IgD-negative memory B cell (primary cell): ENCODE measurements at regions not wholly inside any gene's neighbourhood (a gene's known extent, or its start where the extent isn't known, plus 50 kb on each side); places are given as distances from the start of the nearest gene placed in this dataset.

ENCODE experiments used
- H3K27ac Mint-ChIP-seq, 3 donors: one replicate each; pipeline ENCODE4 v1.8.0; 2020 to 2022; ENCODE audit warnings: mild to moderate bottlenecking in 3 of 3, mixed read lengths in 3 of 3, moderate library complexity in 1 of 3
- H3K27me3 Mint-ChIP-seq: one replicate; pipeline ENCODE4 v1.8.0; 2021; ENCODE audit warnings: mixed read lengths
- H3K36me3 Mint-ChIP-seq: one replicate; pipeline ENCODE4 v1.8.0; 2020; ENCODE audit warnings: mild to moderate bottlenecking, mixed read lengths
- H3K4me1 Mint-ChIP-seq, 3 donors: one replicate each; pipeline ENCODE4 v1.8.0; 2020 to 2022; ENCODE audit warnings: mixed read lengths in 3 of 3, mild to moderate bottlenecking in 1 of 3
- H3K4me3 Mint-ChIP-seq, 4 donors: one replicate each; pipeline ENCODE4 v1.8.0; 2020 to 2022; ENCODE audit warnings: mild to moderate bottlenecking in 4 of 4, mixed read lengths in 4 of 4, moderate library complexity in 3 of 4
- H3K9me3 Mint-ChIP-seq, 3 donors: one replicate each; pipeline ENCODE4 v1.8.0; 2020 to 2021; ENCODE audit warnings: mixed read lengths in 3 of 3, mild to moderate bottlenecking in 1 of 3

GRCh38 chr11:119808407-119809185, 79.6 kb upstream of the NECTIN1 start:
- H3K36me3 Mint-ChIP-seq, result peaks cover 1% of the 10 kb centered on the region
- H3K9me3 Mint-ChIP-seq, result peaks cover 0 to under 1% (median 0%) of the 10 kb centered on the region in 3 donors
- H3K4me3 Mint-ChIP-seq, result no peak overlapping the region
- H3K27ac Mint-ChIP-seq, result no peak overlapping the region
- no peaks in the 10 kb centered on the region for H3K4me1 Mint-ChIP-seq
- H3K27me3 Mint-ChIP-seq, result peaks cover 6% of the 10 kb centered on the region

GRCh38 chr11:119807841-119808240, 78.8 kb upstream of the NECTIN1 start:
- Mint-ChIP-seq H3K27ac (no peak overlapping the region), H3K27me3 (peaks cover 6% of the 10 kb centered on the region), H3K4me3 (no peak overlapping the region), H3K9me3 (no peaks in the 10 kb centered on the region), H3K36me3 (peaks cover 1% of the 10 kb centered on the region), H3K4me1 (no peaks in the 10 kb centered on the region)

GRCh38 chr11:119807402-119807801, 78.4 kb upstream of the NECTIN1 start:
- Mint-ChIP-seq H3K9me3 (no peaks in the 10 kb centered on the region), H3K4me1 (no peaks in the 10 kb centered on the region), H3K4me3 (no peak overlapping the region), H3K27ac (no peak overlapping the region), H3K27me3 (peaks cover 6% of the 10 kb centered on the region), H3K36me3 (peaks cover 1% of the 10 kb centered on the region)

- Mint-ChIP-seq H3K27me3 (peaks cover 7% of the 10 kb centered on the region), H3K36me3 (peaks cover 3% of the 10 kb centered on the region), H3K9me3 (no peaks in the 10 kb centered on the region), H3K4me3 (no peak overlapping the region), H3K27ac (no peak overlapping the region), H3K4me1 (no peaks in the 10 kb centered on the region)
Measured at GRCh38 chr11:119806064-119806915, 77.3 kb upstream of the NECTIN1 start.

GRCh38 chr11:119805663-119806062, 76.7 kb upstream of the NECTIN1 start:
- Mint-ChIP-seq H3K27ac (no peak overlapping the region), H3K4me3 (no peak overlapping the region), H3K4me1 (no peaks in the 10 kb centered on the region), H3K27me3 (peaks cover 7% of the 10 kb centered on the region), H3K9me3 (no peaks in the 10 kb centered on the region), H3K36me3 (peaks cover 3% of the 10 kb centered on the region)

GRCh38 chr11:119804698-119805097, 75.7 kb upstream of the NECTIN1 start:
- Mint-ChIP-seq H3K36me3 (peaks cover 2% of the 10 kb centered on the region), H3K9me3 (no peaks in the 10 kb centered on the region), H3K27ac (no peak overlapping the region), H3K4me1 (no peaks in the 10 kb centered on the region), H3K27me3 (peaks cover 7% of the 10 kb centered on the region), H3K4me3 (no peak overlapping the region)

- Mint-ChIP-seq H3K36me3 (peaks cover 2% of the 10 kb centered on the region), H3K4me1 (no peaks in the 10 kb centered on the region), H3K4me3 (no peak overlapping the region), H3K9me3 (no peaks in the 10 kb centered on the region), H3K27ac (no peak overlapping the region), H3K27me3 (peaks cover 7% of the 10 kb centered on the region)
Measured at GRCh38 chr11:119803726-119804294, 74.8 kb upstream of the NECTIN1 start.

- no peak overlapping the region for H3K27ac Mint-ChIP-seq
- H3K9me3 Mint-ChIP-seq, result no peaks in the 10 kb centered on the region
- H3K27me3 Mint-ChIP-seq, result peaks cover 7% of the 10 kb centered on the region
- peak overlapping the region in 1 of 4 donors; percentile 17 for H3K4me3 Mint-ChIP-seq
- peaks cover 2% of the 10 kb centered on the region for H3K36me3 Mint-ChIP-seq
- H3K4me1 Mint-ChIP-seq, result no peaks in the 10 kb centered on the region
Measured at GRCh38 chr11:119803139-119803538, 74.1 kb upstream of the NECTIN1 start.

- peak overlapping the region in 1 of 4 donors; percentile 17 for H3K4me3 Mint-ChIP-seq
- H3K27me3 Mint-ChIP-seq, result peaks cover 7% of the 10 kb centered on the region
- H3K27ac Mint-ChIP-seq, result no peak overlapping the region
- no peaks in the 10 kb centered on the region for H3K4me1 Mint-ChIP-seq
- peaks cover 2% of the 10 kb centered on the region for H3K36me3 Mint-ChIP-seq
- no peaks in the 10 kb centered on the region for H3K9me3 Mint-ChIP-seq
Measured at GRCh38 chr11:119802670-119803069, 73.7 kb upstream of the NECTIN1 start.

- Mint-ChIP-seq H3K27ac (no peak overlapping the region), H3K9me3 (no peaks in the 10 kb centered on the region), H3K36me3 (peaks cover 2% of the 10 kb centered on the region), H3K4me1 (no peaks in the 10 kb centered on the region), H3K27me3 (peaks cover 11% of the 10 kb centered on the region), H3K4me3 (no peak overlapping the region)
Measured at GRCh38 chr11:119800619-119801018, 71.6 kb upstream of the NECTIN1 start.

GRCh38 chr11:119800171-119800570, 71.2 kb upstream of the NECTIN1 start:
- H3K4me3 Mint-ChIP-seq, result no peak overlapping the region
- no peak overlapping the region for H3K27ac Mint-ChIP-seq
- H3K36me3 Mint-ChIP-seq, result peaks cover 2% of the 10 kb centered on the region
- H3K4me1 Mint-ChIP-seq, result peaks cover 0 to 1% (median 0%) of the 10 kb centered on the region in 3 donors
- H3K9me3 Mint-ChIP-seq, result no peaks in the 10 kb centered on the region
- peaks cover 11% of the 10 kb centered on the region for H3K27me3 Mint-ChIP-seq

GRCh38 chr11:119798656-119799055, 69.7 kb upstream of the NECTIN1 start:
- Mint-ChIP-seq H3K27me3 (peaks cover 13% of the 10 kb centered on the region), H3K9me3 (no peaks in the 10 kb centered on the region), H3K36me3 (peaks cover 2% of the 10 kb centered on the region), H3K27ac (no peak overlapping the region), H3K4me1 (peaks cover 0 to 1% (median 0%) of the 10 kb centered on the region in 3 donors), H3K4me3 (no peak overlapping the region)

GRCh38 chr11:119797736-119798135, 68.7 kb upstream of the NECTIN1 start:
- Mint-ChIP-seq H3K9me3 (no peaks in the 10 kb centered on the region), H3K4me3 (no peak overlapping the region), H3K27ac (no peak overlapping the region), H3K36me3 (peaks cover 2% of the 10 kb centered on the region), H3K4me1 (peaks cover 0 to 1% (median 0%) of the 10 kb centered on the region in 3 donors), H3K27me3 (peaks cover 18% of the 10 kb centered on the region)

- Mint-ChIP-seq H3K27me3 (peaks cover 18% of the 10 kb centered on the region), H3K36me3 (peaks cover 2% of the 10 kb centered on the region), H3K4me3 (no peak overlapping the region), H3K27ac (no peak overlapping the region), H3K9me3 (no peaks in the 10 kb centered on the region), H3K4me1 (peaks cover 0 to 1% (median 0%) of the 10 kb centered on the region in 3 donors)
Measured at GRCh38 chr11:119797123-119797611, 68.2 kb upstream of the NECTIN1 start.
